Activated T-cell treated with anti-CD3 and anti-CD28 coated beads for 1 hour (primary cell): ENCODE measurements at regions not wholly inside any gene's neighbourhood (a gene's known extent, or its start where the extent isn't known, plus 50 kb on each side); places are given as distances from the start of the nearest gene placed in this dataset.

Source experiments
- DNase-seq: peaks from one replicate; pipeline ENCODE4 v3.0.0-alpha.2; 2020; ENCODE audit warnings: low read depth

- no peak for DNase-seq
These were observed 56.1 kb downstream of the RMI2 start for GRCh38 chr16:11401161-11402050.

DNA sequence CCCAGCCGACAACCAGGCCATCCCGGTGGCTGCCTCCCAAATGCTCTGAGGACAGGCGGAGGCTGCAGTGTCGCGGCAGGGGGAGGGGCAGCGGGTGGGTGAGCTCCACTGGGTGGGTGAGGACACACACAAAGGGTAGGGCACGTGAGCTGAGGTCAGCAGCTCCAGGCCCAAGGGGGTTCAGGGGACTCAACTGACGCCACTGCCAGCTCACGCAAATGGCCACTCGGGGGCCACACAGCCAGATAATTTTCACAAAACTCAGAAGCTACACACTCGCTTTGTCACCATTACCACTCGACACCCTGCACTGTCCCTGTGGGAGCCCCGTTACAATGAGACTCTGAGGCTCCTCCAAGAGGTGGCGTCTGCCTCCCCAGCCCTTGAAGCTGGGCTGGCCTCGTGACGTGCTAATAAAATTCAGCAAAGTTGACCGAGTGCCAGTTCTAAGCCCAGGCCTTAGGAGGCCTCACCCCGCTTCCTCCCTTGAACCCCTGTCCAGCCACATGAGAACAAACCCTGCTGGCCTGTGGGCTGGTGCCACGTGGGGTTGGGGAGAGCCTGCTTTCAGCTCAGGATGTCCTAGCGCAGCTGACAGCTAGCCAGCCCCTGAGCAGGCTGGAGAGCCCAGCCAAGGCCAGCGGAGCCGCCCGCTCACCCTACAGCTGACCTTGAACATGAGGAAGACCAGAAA is 56.9 kb downstream of the RMI2 start:
- DNase-seq = no peak

GRCh38 chr16:11402745-11403533 is 57.7 kb downstream of the RMI2 start:
- DNase-seq = no peak

DNA sequence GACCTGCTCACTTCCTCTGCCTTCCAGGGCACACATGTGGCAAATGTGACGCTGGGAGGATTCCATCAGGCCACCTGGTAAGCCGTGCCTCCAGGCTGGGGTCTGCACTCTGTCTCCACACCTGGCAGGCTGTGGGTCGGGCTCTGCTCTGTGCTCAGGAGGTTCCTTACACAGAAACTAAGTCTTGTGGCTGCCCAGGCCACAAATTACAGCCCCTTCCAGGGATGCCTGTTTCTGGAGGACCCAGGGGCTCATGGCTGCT is 58.2 kb downstream of the RMI2 start:
- DNase-seq = no peak

DNA sequence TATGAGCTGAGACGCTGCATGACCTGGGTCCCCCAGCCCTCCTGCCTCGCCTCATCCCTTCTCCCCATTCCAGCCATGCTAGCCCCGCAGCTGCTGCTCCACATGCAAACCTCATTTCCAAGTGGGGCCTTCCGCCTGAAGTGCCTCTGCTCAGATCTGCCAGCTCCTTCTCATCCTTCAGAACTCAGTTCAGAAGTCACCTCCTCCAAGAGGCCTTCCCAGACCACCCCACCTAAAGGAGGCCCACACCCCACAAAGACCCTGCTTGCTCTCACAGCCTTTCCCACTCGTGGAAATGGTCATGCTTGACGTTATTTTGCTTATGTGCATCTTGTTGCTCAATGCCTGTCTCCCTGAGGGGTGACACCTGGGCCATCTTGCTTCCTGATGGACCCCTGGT is 58.7 kb downstream of the RMI2 start:
- DNase-seq = no peak

- no peak for DNase-seq
These were observed 59.3 kb downstream of the RMI2 start for GRCh38 chr16:11404603-11405002.

DNA sequence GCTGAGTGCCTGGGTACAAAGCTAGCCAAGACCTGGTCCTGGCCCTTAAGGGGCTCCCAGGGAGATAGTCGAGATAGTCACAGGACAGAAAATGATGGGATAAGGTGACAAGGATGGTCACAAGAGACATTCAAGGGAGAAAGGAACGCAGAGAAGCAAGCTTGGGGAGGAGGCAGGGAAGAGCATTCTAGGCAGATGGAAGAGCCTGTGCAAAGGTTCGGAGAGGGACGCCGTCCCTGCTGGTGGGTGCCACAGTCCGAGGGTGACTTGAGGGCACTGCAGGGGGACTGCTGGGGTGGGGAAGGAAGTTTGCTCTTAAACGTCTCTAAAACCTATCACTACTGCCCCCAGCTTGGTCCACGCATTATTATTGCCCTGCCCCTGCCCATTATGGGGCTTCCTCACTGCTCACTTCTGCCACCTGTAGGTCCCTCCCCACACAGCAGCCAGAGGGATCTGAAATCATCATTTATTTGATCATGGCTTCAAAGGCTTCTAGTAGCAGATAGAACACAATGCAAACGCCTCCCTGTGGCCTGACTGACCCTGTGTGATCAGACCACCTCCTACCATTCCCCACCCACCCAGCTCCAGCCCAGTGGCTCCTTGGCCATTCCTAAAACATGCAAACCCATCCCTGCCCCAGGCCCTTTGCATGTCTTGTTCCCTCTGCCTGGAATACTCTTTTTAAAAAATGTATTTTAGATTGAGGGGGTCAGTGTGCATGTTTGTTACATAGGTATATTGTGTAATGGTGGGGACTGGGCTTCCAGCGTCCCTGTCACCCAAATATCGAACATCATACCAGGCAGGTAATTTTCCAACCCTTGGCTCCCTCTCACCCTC is 60.3 kb downstream of the RMI2 start:
- DNase-seq = peak; percentile 26

GRCh38 chr16:11406177-11406560 is 60.9 kb downstream of the RMI2 start:
- DNase-seq = no peak

DNA sequence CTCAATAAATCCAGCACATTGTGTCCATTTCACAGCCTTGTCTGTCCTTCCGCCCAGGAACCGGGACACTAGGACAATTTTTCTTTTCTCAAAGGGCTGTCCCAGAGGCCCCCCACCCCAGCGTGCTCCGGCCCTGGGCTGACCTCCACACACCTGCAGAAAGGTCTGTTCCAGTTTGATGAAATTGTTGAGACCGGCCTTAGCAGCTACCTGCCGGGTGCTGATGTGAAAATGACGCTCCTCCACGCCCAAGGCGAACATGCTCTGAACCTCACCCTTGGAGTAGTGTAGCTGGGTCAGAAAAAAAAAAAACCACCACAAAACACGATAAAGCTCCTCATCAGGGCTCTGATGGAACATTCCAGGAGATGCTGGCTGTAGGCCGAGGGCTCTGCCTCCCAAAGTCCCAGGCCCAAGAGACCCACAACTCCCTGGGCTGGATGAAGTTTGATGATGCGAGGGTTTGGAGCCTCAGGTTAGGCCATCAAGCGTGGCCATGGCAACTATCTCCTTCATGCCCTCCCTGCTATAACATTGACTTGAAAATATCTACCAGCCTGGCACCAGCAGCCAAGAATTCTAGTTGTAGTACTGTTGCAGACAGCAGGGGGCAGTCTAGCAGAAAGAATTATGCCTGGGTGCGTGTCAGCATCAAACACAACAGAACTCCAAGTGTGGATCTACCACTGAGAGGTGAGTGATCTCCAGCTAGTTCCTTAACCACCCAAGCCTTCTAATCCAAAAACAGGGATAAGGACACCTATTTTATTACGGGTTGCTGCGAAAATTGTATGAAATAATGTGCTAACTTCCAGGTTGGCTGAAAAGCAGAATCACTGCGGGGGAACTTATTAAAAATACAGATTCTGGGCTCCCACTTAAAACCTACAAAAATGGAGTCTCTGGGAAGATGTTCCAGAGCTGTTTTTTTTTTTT is 62.1 kb downstream of the RMI2 start:
- DNase-seq = peak; percentile 54

- no peak for DNase-seq
These were observed 63.0 kb downstream of the RMI2 start for GRCh38 chr16:11408216-11408615.

DNA sequence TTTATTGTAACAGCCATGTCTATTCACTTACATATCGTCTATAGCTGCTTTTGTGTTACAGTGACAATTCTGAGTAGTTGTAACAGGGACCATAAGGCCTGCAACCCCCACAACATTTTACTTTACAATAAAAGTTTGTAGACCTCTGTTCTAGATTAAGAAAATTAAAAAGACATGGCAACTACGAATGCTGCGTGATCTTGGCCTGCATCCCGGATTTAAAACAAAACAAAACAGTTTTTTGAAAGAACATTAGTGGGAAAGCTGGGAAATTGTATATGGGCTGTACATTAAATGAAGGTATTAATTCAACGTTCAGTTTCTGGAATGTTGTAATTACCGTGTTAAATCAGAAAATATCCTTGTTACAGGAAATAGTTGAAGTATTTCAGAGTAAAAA is 64.1 kb downstream of the RMI2 start:
- DNase-seq = no peak

- DNase-seq = no peak
These were observed 65.3 kb downstream of the RMI2 start for GRCh38 chr16:11410376-11411058.

GRCh38 chr16:11411059-11411550 is 65.8 kb downstream of the RMI2 start:
- no peak for DNase-seq

- no peak for DNase-seq
These were observed 67.1 kb downstream of the RMI2 start for GRCh38 chr16:11412175-11412904.

DNA sequence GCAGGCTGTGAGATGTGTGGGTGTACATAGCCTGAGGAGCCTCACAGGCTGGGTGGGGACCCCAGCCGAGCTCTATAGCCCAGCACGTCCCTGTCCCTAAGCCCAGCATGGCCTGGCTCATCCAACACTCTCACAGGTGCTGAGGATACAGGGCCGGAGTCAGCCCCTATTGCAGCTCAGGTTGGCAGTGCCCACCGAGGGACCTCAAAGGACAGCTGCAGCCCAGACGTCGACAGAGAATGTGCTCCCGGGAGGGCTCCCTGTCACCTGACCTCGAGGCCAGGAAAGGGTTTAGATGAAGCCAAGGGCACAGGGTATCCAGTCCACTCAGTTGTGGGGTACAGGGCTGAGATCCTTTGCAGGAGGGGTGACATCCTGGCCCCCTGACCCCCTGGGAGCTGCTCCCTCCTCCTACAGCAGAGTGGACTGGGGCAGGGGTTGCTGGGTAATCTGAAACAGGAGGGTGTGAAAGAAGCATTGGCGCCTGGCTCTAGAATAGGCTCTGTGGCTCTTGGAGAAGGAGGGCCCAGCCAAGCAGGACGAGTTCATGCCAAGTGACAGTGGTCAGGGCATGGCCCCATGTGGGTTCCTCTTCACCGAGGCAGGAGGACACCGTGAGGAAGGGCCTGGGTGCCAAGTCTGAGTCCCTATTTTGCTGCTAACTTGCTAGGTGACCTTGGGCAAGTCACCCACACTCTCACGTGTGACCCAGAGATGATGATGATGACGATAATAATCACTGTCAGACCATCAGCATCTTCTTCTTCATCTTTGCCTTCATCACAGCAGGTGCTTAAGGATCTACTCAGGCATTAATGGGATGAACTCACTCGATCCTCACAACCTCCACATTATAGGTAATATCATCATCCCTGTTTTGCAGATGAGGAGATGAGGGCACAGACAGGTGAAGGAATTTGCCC is 68.0 kb downstream of the RMI2 start:
- no peak for DNase-seq

GRCh38 chr16:11413907-11414595 is 68.8 kb downstream of the RMI2 start:
- no peak for DNase-seq
